Kidney (tissue), 13 donors: ENCODE measurements at regions not wholly inside any gene's neighbourhood (a gene's known extent, or its start where the extent isn't known, plus 50 kb on each side); places are given as distances from the start of the nearest gene placed in this dataset.

Experiments used
- DNase-seq, 5 donors: peaks; one replicate each; pipeline ENCODE4 v3.0.0-alpha.2; 2013 to 2020
- FAIRE-seq: peaks from 2 replicates; lab custom pipeline; 2012; peaks lifted over from hg19 to GRCh38; lab: Jason Lieb, UNC
- H3K27ac ChIP-seq, 2 donors: one replicate each; pipeline ENCODE4 v1.7.0; 2013; ENCODE audit warnings: low read depth in 2 of 2, low read length in 2 of 2, inconsistent platforms in 1 of 2
- H3K27me3 ChIP-seq: one replicate; pipeline ENCODE4 v1.7.1; 2013; ENCODE audit warnings: low read length, inconsistent platforms; ENCODE audit not compliant: control insufficient read depth, insufficient read depth
- H3K36me3 ChIP-seq, 3 donors: one replicate each; pipeline versions ENCODE4 v1.7.0 to v1.7.1; 2013; ENCODE audit warnings: low read length in 3 of 3, control low read depth in 1 of 3, inconsistent platforms in 1 of 3; ENCODE audit not compliant: insufficient read depth in 3 of 3, control insufficient read depth in 2 of 3
- H3K4me1 ChIP-seq, 3 donors: one replicate each; pipeline versions ENCODE4 v1.7.0 to v1.7.1; 2013; ENCODE audit warnings: low read length in 3 of 3, inconsistent platforms in 1 of 3, low read depth in 1 of 3; ENCODE audit not compliant: control insufficient read depth in 2 of 3, insufficient read depth in 2 of 3
- H3K4me3 ChIP-seq, 3 donors: one replicate each; pipeline versions ENCODE4 v1.7.0 to v1.8.1; 2013; ENCODE audit warnings: low read length in 3 of 3, control low read depth in 1 of 3, inconsistent platforms in 1 of 3
- H3K9ac ChIP-seq, 3 donors: one replicate each; pipeline versions ENCODE4 v1.7.0 to v1.7.1; 2013; ENCODE audit warnings: low read length in 3 of 3, control low read depth in 1 of 3, inconsistent platforms in 1 of 3
- H3K9me3 ChIP-seq, 3 donors: one replicate each; pipeline versions ENCODE4 v1.7.0 to v1.7.1; 2013; ENCODE audit warnings: low read length in 3 of 3, control low read depth in 1 of 3, inconsistent platforms in 1 of 3; ENCODE audit not compliant: control insufficient read depth in 2 of 3, insufficient read depth in 1 of 3
- intact Hi-C: fragments of 100-400 bp; cut with DNase I; formaldehyde crosslinking; loops from one replicate; pipeline ENCODE4 v1.11.1; 2022
- TF ChIP-seq, protein P1 (sequence below): IDR thresholded peaks from 3 replicates; pipeline ENCODE4 v1.5.1; 2012; ENCODE audit warnings: mild to moderate bottlenecking, moderate library complexity, borderline replicate concordance; ENCODE audit not compliant: insufficient read depth; ENCODE audit errors: extremely low read depth
- donor health status: control.
- donor health status: control.
- donor health status: control.
- donor health status: control.
- donor health status: control.
- donor health status: DM: yes; HTN: yes; CAD: no.
- donor health status: Normal renal cell carcinoma (clear cell type).

GRCh38 chr13:73998631-73999030, 135.6 kb downstream of the KLF12 start:
- H3K27ac ChIP-seq = no peak overlapping the region
- no peaks in the 10 kb centered on the region for H3K27me3 ChIP-seq
- FAIRE-seq (no peak), DNase-seq (no peak)
- no peaks in the 10 kb centered on the region for H3K36me3 ChIP-seq
- H3K4me3 ChIP-seq = no peak overlapping the region
- no peak overlapping the region for H3K9ac ChIP-seq
- H3K4me1 ChIP-seq = no peaks in the 10 kb centered on the region
- intact Hi-C loops = no loop called here
- H3K9me3 ChIP-seq = no peaks in the 10 kb centered on the region
- TF ChIP-seq, protein P1, sequence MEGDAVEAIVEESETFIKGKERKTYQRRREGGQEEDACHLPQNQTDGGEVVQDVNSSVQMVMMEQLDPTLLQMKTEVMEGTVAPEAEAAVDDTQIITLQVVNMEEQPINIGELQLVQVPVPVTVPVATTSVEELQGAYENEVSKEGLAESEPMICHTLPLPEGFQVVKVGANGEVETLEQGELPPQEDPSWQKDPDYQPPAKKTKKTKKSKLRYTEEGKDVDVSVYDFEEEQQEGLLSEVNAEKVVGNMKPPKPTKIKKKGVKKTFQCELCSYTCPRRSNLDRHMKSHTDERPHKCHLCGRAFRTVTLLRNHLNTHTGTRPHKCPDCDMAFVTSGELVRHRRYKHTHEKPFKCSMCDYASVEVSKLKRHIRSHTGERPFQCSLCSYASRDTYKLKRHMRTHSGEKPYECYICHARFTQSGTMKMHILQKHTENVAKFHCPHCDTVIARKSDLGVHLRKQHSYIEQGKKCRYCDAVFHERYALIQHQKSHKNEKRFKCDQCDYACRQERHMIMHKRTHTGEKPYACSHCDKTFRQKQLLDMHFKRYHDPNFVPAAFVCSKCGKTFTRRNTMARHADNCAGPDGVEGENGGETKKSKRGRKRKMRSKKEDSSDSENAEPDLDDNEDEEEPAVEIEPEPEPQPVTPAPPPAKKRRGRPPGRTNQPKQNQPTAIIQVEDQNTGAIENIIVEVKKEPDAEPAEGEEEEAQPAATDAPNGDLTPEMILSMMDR = no peak

GRCh38 chr13:73997964-73998363, 136.2 kb downstream of the KLF12 start:
- Histone ChIP-seq H3K27ac (no peak overlapping the region), H3K36me3 (no peaks in the 10 kb centered on the region), H3K27me3 (no peaks in the 10 kb centered on the region), H3K9me3 (no peaks in the 10 kb centered on the region), H3K4me3 (no peak overlapping the region), H3K9ac (no peak overlapping the region), H3K4me1 (no peaks in the 10 kb centered on the region)
- DNase-seq (no peak), FAIRE-seq (no peak)
- TF ChIP-seq, protein P1 = no peak
- intact Hi-C loops = no loop called here

DNA sequence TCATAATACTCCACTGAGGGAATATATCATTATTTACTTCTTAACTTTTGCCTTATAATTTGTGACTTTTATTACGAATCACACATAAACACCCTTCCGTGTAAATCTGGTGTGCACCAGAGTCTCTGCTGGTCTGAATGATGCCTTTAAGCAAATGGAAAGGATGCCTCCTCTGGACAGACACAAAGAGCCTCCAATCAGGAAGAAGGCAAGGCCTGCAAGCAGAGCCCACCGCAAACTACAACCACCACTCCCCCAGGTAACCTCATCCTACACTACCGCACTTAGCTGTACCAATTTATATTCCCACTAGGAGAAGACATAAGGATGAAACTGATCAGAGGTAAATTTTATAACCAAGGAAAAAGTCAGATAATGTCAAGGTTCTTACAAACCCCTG, 137.6 kb downstream of the KLF12 start:
- no peak for DNase-seq
- intact Hi-C loops = no loop called here
- TF ChIP-seq, protein P1 = no peak
- no peak overlapping the region for H3K4me3 ChIP-seq
- peaks cover 0 to 4% (median 0%) of the 10 kb centered on the region in 3 donors for H3K36me3 ChIP-seq
- no peak overlapping the region for H3K27ac ChIP-seq
- no peaks in the 10 kb centered on the region for H3K27me3 ChIP-seq
- no peak for FAIRE-seq
- no peaks in the 10 kb centered on the region for H3K9me3 ChIP-seq
- no peaks in the 10 kb centered on the region for H3K4me1 ChIP-seq
- H3K9ac ChIP-seq = no peak overlapping the region

GRCh38 chr13:73995736-73996135, 138.5 kb downstream of the KLF12 start:
- intact Hi-C loops = no loop called here
- no peaks in the 10 kb centered on the region for H3K9me3 ChIP-seq
- no peak for FAIRE-seq

More at GRCh38 chr13:73995736-73996135, 138.5 kb downstream of the KLF12 start:
- Histone ChIP-seq H3K27me3 (no peaks in the 10 kb centered on the region), H3K27ac (no peak overlapping the region), H3K4me3 (no peak overlapping the region), H3K9ac (no peak overlapping the region), H3K4me1 (no peaks in the 10 kb centered on the region), H3K36me3 (peaks cover 0 to 4% (median 0%) of the 10 kb centered on the region in 3 donors)
- TF ChIP-seq, protein P1 = no peak
- no peak for DNase-seq
